ENCODE measurements at regions not wholly inside any gene's neighbourhood (a gene's known extent, or its start where the extent isn't known, plus 50 kb on each side); places are given as distances from the start of the nearest gene placed in this dataset.

- Histone ChIP-seq H3K27ac (no peak overlapping the region), H3K9me3 (no peaks in the 10 kb centered on the region), H3K27me3 (replicated peaks; ENCODE audit: insufficient read depth) (no peaks in the 10 kb centered on the region), H3K4me3 (no peak overlapping the region), H3K4me1 (replicated peaks) (no peaks in the 10 kb centered on the region), H3K36me3 (no peaks in the 10 kb centered on the region)
- no peak for DNase-seq (ENCODE audit: low spot score)
- no peak for TF ChIP-seq POLR2AphosphoS5 (IDR thresholded peaks at IDR 0.05)
- no peak for TF ChIP-seq POLR2A (IDR thresholded peaks at IDR 0.05)
- TF ChIP-seq CTCF (IDR thresholded peaks at IDR 0.05): no peak
- 72% methylated on average over 5 of the region's 5 CpGs for WGBS
- intact Hi-C loops (cut with DNase I): no loop called here
Measured at GRCh38 chr16:82567175-82567574, 59.6 kb upstream of the CDH13 start.

GRCh38 chr16:82563401-82563800 is 63.4 kb upstream of the CDH13 start:
- WGBS: 90% methylated on average over 3 of the region's 3 CpGs
- no peaks in the 10 kb centered on the region for H3K9me3 ChIP-seq
- no peaks in the 10 kb centered on the region for H3K27me3 ChIP-seq (replicated peaks; ENCODE audit: insufficient read depth)
- H3K27ac ChIP-seq: no peak overlapping the region
- DNase-seq (ENCODE audit: low spot score): no peak
- no peak overlapping the region for H3K4me3 ChIP-seq
- no peaks in the 10 kb centered on the region for H3K36me3 ChIP-seq
- TF ChIP-seq POLR2AphosphoS5 (IDR thresholded peaks at IDR 0.05) (no peak), CTCF (IDR thresholded peaks at IDR 0.05) (no peak), POLR2A (IDR thresholded peaks at IDR 0.05) (no peak)
- no peaks in the 10 kb centered on the region for H3K4me1 ChIP-seq (replicated peaks)
- intact Hi-C loops (cut with DNase I): no loop called here

- no peaks in the 10 kb centered on the region for H3K27me3 ChIP-seq (replicated peaks; ENCODE audit: insufficient read depth)
- H3K27ac ChIP-seq: no peak overlapping the region
- H3K4me1 ChIP-seq (replicated peaks): no peaks in the 10 kb centered on the region
- H3K4me3 ChIP-seq: no peak overlapping the region
- 94% methylated on average over 4 of the region's 4 CpGs for WGBS
- no peaks in the 10 kb centered on the region for H3K9me3 ChIP-seq
- H3K36me3 ChIP-seq: no peaks in the 10 kb centered on the region
- intact Hi-C loops (cut with DNase I): no loop called here
- TF ChIP-seq POLR2A (IDR thresholded peaks at IDR 0.05) (no peak), POLR2AphosphoS5 (IDR thresholded peaks at IDR 0.05) (no peak), CTCF (IDR thresholded peaks at IDR 0.05) (no peak)
- no peak for DNase-seq (ENCODE audit: low spot score)
Measured at GRCh38 chr16:82562183-82562683, 64.5 kb upstream of the CDH13 start.

- no peak overlapping the region for H3K4me3 ChIP-seq
- H3K9me3 ChIP-seq: no peaks in the 10 kb centered on the region
- H3K27me3 ChIP-seq (replicated peaks; ENCODE audit: insufficient read depth): no peaks in the 10 kb centered on the region
- 71% methylated on average over 7 of the region's 7 CpGs for WGBS
- no peaks in the 10 kb centered on the region for H3K36me3 ChIP-seq
- no peak overlapping the region for H3K27ac ChIP-seq
- intact Hi-C loops (cut with DNase I): no loop called here
- no peaks in the 10 kb centered on the region for H3K4me1 ChIP-seq (replicated peaks)
- TF ChIP-seq POLR2AphosphoS5 (IDR thresholded peaks at IDR 0.05): no peak
- TF ChIP-seq CTCF (IDR thresholded peaks at IDR 0.05): no peak
- no peak for TF ChIP-seq POLR2A (IDR thresholded peaks at IDR 0.05)
- no peak for DNase-seq (ENCODE audit: low spot score)
Measured at GRCh38 chr16:82560805-82561325, 65.9 kb upstream of the CDH13 start.

- Histone ChIP-seq H3K9me3 (no peaks in the 10 kb centered on the region), H3K36me3 (no peaks in the 10 kb centered on the region), H3K27ac (no peak overlapping the region), H3K27me3 (replicated peaks; ENCODE audit: insufficient read depth) (no peaks in the 10 kb centered on the region), H3K4me3 (no peak overlapping the region), H3K4me1 (replicated peaks) (no peaks in the 10 kb centered on the region)
- intact Hi-C loops (cut with DNase I): no loop called here
- no peak for TF ChIP-seq POLR2A (IDR thresholded peaks at IDR 0.05)
- no peak for DNase-seq (ENCODE audit: low spot score)
- 60% methylated on average over 12 of the region's 12 CpGs for WGBS
Measured at GRCh38 chr16:82544378-82545160, 82.2 kb upstream of the CDH13 start.

Data from prostate gland (tissue), 2 donors.